Non-pigmented ciliary epithelial cell (primary cell): ENCODE measurements at regions not wholly inside any gene's neighbourhood (a gene's known extent, or its start where the extent isn't known, plus 50 kb on each side); places are given as distances from the start of the nearest gene placed in this dataset.

Experiments
- DNase-seq: peaks from one replicate; pipeline ENCODE4 v3.0.0-alpha.2; 2010; ENCODE audit warnings: low read depth

DNA sequence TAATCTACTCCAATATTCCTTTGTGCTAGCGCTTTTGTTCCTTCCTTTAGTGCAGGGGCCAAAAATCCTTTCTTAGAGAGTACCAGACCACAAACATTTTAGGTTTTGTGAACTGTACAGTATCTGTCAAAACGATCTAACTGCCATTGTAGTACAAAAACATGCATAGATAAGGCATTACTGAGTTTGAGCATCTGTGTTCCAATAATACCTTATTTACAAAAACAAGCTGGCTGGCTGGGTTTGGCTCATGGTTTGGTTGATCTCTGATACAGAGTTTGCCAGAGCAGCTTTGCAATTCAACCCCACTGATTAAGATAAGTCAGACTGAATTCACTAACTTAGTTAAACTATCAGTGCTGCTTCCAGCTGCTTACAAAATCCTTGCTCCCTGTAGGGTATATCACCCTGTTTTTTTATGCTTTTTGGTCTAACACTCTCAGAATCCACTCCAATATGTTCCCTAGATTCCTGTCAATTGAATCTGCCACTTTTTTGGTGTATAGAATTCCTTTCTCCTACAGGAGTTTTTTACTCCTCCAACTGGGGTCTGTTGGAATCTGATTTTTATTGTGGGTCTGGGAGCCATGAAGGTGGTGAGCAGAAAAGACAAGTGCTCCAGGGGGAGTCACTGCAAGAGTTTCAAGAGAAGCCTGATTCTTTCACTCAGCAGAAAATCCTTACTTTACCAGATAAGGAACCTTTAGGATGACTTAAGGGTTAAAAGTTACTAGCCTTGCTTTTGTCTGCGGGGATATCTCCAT, 1399.4 kb downstream of the EFNB2 start:
- DNase-seq: no peak

DNA sequence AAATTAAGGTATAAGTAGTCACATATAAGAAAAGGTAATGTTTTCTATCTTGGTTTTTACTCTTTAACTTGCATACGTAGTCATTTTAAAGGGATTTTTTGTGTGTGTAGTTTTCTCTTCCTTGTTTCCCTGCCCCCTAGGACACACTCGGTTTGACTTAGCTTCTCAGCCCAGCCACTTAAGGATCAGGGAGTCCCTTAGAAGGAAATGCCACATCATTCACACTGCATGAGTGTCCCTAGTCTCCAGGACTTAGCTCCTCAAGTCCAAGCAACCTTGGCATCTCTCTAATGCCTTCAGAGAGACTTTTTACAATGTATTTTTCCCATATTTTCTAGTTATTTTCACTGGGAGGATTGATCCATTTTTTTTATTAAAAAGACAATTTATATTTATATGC, 1407.7 kb downstream of the EFNB2 start:
- no peak for DNase-seq

DNA sequence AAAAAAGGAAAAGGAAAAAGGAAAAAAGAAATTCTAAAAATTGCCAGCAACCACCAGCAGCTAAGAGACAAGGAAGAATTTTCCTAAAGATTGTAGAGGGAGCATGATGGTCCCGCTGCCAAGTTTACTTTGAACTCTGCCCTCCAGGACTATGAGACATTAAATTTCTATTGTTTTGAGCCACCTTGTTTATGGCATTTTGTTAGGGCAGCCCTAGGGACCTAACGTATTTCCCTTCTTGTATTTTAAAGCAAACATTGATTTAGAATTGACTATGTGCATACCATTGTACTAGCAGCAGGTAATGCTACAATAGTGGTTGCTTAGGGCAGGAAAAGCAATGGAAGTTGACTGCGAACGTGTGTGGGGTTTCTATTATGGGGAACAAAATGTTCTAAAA, 1414.2 kb downstream of the EFNB2 start:
- no peak for DNase-seq

DNA sequence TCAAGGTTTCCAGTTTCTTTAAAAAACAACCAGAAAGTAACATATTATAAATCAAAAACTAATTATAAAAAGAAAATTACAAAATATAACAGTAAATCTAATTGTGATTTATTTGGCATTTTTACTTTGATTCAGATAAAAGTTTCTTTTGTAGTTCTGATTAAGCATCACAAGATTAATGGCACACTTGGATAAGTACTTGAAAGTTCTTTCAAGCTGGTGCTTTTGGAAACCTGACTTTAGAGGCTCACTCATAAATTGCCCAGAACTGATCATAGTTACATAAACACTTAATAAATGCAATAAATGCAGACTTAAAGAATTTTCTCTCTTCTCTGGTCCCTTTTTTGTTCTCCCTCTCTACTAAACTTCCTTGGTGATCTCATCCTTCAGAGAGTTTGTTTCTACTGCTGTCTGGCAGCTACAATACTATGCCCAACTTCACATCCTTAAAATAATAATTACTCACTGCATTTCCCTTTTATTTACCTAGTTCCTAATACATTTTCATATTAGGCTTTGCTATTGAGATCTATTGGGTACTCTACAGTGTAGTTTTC, 1417.0 kb downstream of the EFNB2 start:
- no peak for DNase-seq

DNA sequence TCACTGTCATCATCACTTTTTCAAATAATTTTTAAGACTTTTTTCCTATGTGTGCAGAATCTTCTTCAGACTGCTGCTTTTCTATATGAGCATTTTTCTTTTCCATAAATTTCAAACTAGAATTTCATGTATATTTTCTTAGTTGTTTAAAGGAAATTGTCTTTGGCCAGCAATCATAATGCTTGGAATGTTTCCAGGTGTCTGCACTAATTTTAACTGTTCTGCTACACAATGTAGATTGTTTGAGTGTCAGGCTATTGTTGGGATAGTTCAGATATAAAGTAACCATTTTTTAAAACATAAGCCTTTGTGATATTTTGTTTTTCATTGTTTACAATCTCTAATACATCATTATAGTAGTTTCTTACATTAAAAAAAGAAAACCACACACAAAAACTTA, 1418.5 kb downstream of the EFNB2 start:
- no peak for DNase-seq

DNA sequence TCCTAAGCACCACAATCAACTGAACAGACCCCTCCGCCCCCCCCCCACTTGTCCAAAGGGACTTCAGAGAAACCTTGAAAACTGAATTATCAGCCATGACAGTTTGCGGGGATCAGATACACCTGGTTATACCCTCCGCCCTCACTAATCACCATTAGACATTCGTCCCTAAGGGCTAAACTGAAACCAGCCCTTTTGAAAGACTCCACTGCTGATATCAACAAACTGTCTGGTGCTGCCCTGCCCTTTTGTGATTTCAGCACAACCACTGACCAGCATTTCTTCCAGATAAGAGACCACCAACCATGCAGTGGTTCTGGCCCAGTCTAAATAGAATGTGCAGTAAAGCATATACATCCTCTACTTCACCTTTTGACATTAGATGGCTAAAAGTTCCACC, 1422.9 kb downstream of the EFNB2 start:
- no peak for DNase-seq

DNA sequence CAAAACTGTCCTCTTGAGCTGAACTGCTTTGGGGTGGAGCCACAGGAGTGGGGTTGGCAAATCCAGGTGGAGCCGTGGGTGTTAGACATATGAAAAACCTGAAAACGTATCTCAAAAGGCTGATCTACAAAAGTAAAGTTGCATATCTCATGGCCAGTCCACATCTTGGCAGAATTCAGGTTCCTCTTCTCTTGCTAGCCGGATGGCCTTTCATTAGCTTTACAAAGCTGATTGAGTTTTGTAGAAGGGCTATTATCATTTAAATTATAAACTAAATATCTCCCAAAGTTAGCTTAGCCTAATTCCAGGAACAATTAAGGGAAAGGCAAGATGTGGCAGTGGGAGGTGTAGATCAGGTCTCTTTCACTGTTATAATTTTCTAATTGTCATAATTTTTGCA, 1427.7 kb downstream of the EFNB2 start:
- DNase-seq: no peak

DNA sequence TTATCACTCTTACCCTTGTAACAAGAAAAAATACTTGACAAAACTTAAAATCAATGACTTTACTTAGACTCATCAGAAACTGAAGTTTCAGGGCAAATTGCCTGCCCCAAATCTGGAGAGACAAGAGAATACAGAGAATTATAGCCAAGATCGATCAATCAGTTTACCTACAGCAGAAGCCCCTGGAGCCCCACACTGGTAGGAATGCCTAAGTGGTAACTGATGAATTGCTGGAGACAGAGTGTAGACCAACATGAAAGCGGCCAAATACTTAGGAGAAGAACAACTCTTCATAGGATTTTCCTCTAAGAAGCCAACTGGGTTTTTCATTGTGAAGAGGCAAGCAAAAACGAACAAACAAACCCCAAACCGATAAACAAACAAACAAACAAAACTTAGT, 1430.0 kb downstream of the EFNB2 start:
- no peak for DNase-seq

DNA sequence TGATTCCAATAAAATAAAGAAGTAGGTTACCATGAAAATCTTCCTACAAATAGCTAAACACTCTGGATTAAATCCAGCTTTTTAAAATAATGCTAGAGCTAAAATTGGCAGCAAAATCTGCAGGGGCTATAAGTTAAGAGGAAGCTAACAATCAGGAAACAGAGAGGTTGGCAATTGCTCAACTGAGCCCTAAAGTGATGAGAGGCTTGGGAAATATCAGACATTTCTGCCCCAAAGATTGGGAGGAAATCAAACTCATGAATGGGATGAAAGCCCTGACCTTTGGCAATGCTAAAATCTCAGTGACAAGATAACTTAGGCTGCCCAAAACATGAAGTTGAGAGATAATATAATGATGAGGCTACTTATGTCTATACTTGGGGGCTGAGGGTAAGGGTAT, 1437.9 kb downstream of the EFNB2 start:
- DNase-seq: no peak

DNA sequence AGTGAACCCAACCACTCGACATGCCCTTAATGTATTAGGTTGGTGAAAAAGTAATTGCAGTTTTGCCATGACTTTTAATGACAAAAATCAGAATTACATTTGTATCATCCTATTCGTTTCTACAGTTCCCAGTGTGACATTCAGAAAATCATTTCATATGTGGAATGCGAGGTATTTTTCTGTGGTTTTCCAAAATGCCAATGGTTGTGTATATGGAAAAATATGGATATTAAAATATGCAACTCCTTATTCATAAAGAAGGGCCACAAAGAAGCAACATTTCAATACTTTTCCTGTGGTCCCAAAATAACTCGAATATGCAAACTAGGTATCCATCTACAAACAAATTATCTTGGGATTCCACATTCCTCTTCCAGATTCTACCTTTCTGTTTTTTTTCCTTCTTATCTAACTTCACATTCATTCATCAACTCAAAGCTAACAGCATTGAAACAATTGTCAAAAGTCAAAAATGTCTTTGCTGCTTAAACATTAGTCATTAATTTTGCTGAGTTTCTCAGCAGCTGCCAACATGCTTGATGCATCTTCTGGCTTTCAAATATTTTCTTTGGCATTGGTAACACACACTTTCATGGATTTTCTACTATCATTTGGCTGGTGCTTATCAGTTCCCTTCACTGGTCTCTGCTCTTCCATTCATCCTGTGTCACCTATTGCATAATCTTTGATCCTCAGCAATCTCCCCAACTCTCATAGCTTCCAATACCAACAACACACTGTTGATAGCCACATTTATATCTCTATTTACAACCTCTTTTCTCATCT, 1445.4 kb downstream of the EFNB2 start:
- DNase-seq: no peak

DNA sequence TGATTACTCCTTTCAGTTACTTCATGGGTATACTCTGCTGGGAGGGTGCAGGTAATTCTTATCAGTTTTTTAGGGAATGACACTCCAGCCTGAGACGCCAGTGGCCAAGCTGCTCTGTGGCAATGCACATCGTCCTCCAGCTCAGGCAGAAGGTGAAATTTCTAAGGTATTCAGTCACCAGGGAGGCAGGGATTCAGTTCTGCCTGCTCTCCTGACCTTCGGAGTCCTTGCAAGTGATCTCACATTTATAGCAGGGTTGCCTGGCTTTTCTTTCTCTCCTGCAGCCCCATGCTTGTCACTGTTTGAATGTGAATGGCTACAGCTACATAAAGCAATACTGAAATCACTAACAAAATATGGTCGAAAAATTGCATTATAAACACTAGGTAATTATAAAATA, 1447.5 kb downstream of the EFNB2 start:
- DNase-seq: no peak

DNA sequence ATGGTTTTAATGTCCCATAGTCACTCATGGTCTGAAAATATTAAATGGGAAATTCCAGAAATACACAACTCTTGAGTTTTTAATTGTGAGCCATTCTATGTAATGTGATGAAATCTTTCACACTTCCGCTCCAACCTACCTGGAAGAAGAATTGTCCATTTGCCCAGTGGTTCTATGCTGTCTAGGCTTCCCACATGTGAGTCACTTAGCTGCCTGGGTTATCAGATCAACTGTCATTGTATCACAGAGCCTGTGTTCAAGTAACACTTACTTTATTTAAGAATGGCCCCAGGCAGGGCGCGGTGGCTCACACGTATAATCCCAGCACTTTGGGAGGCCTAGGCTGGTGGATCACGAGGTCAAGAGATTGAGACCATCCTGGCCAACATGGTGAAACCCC, 1450.5 kb downstream of the EFNB2 start:
- DNase-seq: no peak

DNA sequence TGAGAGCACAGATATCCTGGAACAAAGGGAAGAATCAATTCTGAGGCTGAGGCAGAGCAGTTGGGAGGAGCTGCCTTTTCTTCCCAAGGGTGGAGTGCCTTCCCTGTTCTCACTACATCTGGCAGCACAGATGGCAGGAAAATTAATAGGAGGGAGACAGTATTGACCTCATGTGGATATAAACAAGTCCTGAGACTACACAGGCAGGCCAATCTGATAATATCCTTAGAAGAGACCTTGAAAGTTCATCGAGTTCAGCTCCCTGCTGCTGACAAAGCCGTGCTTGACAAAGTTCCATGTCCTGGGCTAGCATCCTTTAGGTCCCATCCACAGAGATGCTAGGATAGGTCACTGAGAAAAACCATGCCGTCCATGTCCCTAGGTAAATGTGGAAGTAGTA, 1451.5 kb downstream of the EFNB2 start:
- no peak for DNase-seq

DNA sequence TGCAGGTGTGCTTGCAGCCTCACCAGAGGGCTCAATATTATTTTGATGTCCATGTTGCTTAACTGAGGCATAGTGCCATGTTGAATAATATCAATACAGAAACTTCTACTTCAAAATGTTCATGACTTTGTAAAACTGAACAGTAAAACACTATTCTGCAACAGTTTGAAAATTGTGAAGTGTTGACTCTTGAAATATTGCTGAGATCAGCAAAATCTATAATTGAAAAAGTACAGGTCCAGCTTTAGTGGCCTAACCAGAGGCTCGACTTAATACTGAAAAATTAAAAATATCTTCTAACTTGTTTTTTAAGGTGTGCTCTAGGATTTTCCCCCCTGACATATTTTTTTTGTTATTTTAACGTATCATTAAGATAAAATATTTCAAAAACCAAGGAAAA, 1460.7 kb downstream of the EFNB2 start:
- DNase-seq: no peak

DNA sequence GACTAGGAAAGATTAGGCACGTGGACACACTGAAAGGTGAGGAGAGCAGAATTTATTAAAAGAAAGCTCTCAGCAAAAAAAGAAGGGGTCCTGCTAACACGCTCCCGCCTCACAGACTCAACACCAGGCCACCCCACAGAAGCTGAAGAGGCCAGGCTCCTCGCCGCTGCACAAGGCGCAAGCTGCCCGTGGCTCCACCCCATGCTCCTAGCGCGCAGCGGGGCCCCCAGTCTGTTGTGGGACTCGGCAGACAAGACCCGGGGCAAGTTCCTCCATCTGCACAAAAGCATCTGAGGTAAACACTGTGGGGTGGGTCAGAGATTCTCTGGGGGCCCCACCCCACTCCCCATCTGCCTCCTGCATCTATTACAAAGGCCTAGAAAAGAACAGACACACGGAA, 1462.4 kb downstream of the EFNB2 start:
- DNase-seq: no peak

DNA sequence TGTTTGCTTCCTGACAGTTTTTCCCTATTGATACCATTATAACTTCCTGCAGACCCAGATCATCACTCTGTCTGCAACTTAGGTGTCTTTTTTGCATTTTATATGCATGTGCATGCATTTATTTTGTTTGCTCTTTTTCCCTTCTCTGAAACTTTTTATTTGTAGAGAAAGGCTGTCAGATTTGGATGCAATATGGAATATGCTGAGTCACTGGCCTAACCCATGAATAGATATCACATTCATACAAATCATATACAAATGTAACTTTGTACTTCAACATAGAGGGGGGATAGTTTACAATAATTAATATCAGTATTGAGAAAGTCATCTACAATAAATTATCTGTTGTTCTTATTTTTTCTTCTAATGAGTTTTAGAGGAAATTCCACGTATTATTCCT, 1465.0 kb downstream of the EFNB2 start:
- no peak for DNase-seq

DNA sequence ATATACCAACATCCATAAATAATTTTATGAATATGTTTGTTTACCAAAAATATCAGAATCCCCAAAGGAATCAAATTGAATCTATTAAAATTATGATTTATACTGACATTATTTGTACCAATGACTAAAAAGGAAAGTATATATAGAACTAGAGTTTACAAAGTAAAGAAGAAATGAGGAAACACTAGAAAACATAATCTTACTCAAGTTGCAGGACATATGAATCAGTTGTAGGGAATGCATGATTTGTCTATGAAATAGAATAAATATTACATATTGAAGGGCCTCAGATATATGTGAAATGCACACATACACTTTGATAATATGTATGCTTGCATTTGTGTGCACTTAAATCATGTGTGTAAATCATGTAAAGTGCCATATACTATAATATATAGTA, 1466.4 kb downstream of the EFNB2 start:
- DNase-seq: no peak

DNA sequence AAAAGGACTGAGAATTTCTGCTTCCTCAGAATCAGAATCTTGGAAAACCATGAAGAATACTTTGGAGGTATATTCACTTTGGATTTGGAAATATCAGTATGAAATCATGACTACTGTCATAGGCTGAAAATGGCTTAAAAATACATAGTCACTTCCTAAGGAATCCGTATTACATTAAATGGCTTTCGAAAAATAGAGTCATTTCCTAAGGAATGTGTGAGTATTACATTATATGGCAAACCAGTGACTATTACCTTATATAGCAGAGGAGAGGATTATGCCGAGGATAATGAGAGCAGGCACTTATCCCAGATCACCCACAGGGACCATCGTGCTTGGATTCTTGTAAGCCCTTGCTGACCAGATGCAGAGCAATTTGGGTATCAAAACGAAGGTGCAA, 1471.8 kb downstream of the EFNB2 start:
- DNase-seq: no peak

DNA sequence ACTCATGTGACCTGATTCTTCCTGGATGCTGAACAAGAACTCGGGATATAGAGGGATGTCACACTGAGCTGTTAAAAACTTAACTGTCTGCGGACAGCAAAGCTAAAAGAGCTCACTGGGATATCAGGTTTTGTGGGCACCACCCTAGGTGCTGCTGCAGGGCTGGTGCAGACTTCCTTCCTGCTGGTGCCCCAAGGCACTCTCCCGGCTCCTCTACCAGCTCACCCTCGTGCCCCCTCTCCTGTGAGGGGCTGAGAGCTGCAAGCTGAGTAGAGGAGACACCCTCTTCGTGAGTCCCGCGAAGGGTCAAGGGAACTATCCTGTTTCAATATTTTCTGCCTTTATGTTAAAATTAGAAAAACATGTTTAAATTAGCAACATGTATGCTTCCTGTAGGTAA, 1475.7 kb downstream of the EFNB2 start:
- DNase-seq: no peak

DNA sequence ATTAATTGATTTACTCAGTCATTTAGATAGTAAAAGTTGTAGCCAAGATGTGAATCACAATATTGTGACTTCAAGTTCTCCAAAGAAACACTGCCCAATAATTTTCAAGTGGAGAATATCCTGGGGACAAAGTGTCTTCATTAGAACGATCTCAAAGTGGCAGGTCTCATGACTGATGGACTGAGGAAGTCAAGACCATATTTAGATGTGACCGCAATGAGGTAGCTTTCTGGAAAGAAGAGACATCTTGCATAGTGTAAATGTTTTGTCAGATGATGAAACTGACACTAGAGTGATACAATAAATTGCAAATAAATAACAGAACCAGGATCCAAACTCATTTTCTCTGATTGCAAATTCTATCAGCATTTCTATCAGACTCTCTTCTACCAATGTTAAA, 1476.9 kb downstream of the EFNB2 start:
- no peak for DNase-seq

DNA sequence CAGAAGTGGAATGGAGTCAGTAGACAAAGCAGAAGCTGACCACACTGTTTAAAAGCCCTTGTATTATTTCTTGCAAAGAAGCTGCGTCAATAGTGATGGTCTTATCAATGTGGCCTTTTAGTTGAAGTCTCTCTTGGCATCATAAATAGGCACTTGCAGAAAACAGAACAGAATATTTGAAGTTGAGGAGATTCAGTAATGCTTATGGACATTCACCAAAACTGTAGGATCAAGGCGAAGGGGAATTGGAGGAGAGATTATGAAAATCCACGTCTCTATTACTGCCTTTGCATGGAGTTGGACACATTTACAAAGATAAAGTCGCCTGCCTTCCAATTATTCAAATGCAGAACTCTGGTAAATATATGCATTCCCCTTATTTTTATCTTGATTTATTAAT, 1482.8 kb downstream of the EFNB2 start:
- DNase-seq: no peak

DNA sequence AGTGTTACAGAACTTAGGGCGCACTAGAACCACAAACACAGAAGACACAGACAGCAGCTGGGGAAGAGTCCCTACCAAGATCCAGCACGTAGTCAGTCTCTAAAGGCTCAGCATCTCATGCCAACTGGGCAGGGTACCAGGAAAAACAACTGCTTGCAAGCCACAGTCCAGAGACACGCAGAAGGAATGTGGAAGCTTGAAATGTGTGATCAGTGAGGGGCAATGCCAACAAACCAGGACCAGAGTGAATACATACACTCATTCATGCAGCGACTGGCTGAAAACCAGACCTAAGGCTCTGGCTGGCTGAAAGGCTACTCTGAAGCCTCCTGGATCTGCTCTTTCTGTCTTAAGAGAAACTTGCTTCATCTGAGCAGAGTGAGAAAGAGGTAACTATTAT, 1484.8 kb downstream of the EFNB2 start:
- DNase-seq: no peak

DNA sequence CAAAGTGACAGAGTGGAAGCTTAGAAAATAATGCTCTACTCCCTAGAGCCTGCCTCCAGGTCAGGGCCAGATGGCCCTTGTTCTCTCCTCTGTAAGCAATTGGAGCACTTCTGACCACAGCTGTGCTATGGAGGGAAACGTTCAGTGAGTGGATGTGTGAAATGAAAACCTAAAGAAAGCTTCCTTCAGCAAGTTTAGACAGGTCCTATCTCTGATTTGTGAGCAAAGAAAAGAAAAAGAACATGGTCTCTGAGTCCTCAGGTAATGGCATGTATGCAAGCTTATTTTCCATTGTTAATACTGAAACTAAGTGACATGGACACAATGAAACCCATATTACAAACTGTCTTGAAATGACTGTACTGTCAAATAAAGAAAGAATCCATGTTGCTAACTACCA, 1486.8 kb downstream of the EFNB2 start:
- no peak for DNase-seq
